ENCODE measurements at regions not wholly inside any gene's neighbourhood (a gene's known extent, or its start where the extent isn't known, plus 50 kb on each side); places are given as distances from the start of the nearest gene placed in this dataset.
"Not testable (repeated sequence)": the region's sequence is repeated elsewhere in the genome, so short reads cannot be mapped to it uniquely, and the experiment has no call there.

- Histone ChIP-seq H3K9me2 (ENCODE audit: low read depth, low read length) (no peaks in the 10 kb centered on the region), H2AFZ (ENCODE audit: low read length) (no peak overlapping the region), H3K4me1 (ENCODE audit: insufficient read depth, low read length, severe bottlenecking) (no peaks in the 10 kb centered on the region), H3K79me2 (ENCODE audit: insufficient read depth, low read length) (no peaks in the 10 kb centered on the region), H3K4me2 (ENCODE audit: low read length) (no peak overlapping the region), H3K36me3 (ENCODE audit: insufficient read depth, low read length) (no peaks in the 10 kb centered on the region), H3K4me3 (ENCODE audit: low read depth, low read length, poor library complexity, severe bottlenecking) (no peak overlapping the region), H3F3A (ENCODE audit: insufficient read depth, low read length) (no peaks in the 10 kb centered on the region), H3K9ac (ENCODE audit: low read length) (no peak overlapping the region), H3K27me3 (ENCODE audit: insufficient read depth, low read length) (no peaks in the 10 kb centered on the region), H3K27ac (ENCODE audit: low read depth, low read length, poor library complexity, severe bottlenecking) (no peak overlapping the region), H3K9me3 (ENCODE audit: low read length) (no peaks in the 10 kb centered on the region), H4K20me1 (ENCODE audit: insufficient read depth, low read length) (no peaks in the 10 kb centered on the region)
- TF ChIP-seq CTCF (IDR thresholded peaks at IDR 0.05; ENCODE audit: low read length) (peak; percentile 59), EZH2 (IDR thresholded peaks at IDR 0.05; ENCODE audit: borderline replicate concordance, low read length) (no peak)
Observed at GRCh38 chr2:83196225-83196624, 1262.9 kb downstream of the SUCLG1 start.

- H3K4me3 ChIP-seq (ENCODE audit: low read depth, low read length, poor library complexity, severe bottlenecking) = no peak overlapping the region
- no peaks in the 10 kb centered on the region for H3F3A ChIP-seq (ENCODE audit: insufficient read depth, low read length)
- no peaks in the 10 kb centered on the region for H3K9me3 ChIP-seq (ENCODE audit: low read length)
- no peaks in the 10 kb centered on the region for H4K20me1 ChIP-seq (ENCODE audit: insufficient read depth, low read length)
- no peaks in the 10 kb centered on the region for H3K36me3 ChIP-seq (ENCODE audit: insufficient read depth, low read length)
- no peak overlapping the region for H2AFZ ChIP-seq (ENCODE audit: low read length)
- H3K27ac ChIP-seq (ENCODE audit: low read depth, low read length, poor library complexity, severe bottlenecking) = no peak overlapping the region
- no peak overlapping the region for H3K4me2 ChIP-seq (ENCODE audit: low read length)
- H3K4me1 ChIP-seq (ENCODE audit: insufficient read depth, low read length, severe bottlenecking) = no peaks in the 10 kb centered on the region
- H3K9ac ChIP-seq (ENCODE audit: low read length) = no peak overlapping the region
- H3K79me2 ChIP-seq (ENCODE audit: insufficient read depth, low read length) = no peaks in the 10 kb centered on the region
- H3K9me2 ChIP-seq (ENCODE audit: low read depth, low read length) = no peaks in the 10 kb centered on the region
- no peak for TF ChIP-seq EZH2 (IDR thresholded peaks at IDR 0.05; ENCODE audit: borderline replicate concordance, low read length)
- no peak for TF ChIP-seq CTCF (IDR thresholded peaks at IDR 0.05; ENCODE audit: low read length)
- H3K27me3 ChIP-seq (ENCODE audit: insufficient read depth, low read length) = no peaks in the 10 kb centered on the region
Observed at GRCh38 chr2:83191316-83191715, 1267.8 kb downstream of the SUCLG1 start.

GRCh38 chr2:83186105-83186760 is 1272.8 kb downstream of the SUCLG1 start:
- H4K20me1 ChIP-seq (ENCODE audit: insufficient read depth, low read length) = no peaks in the 10 kb centered on the region
- no peaks in the 10 kb centered on the region for H3F3A ChIP-seq (ENCODE audit: insufficient read depth, low read length)
- no peaks in the 10 kb centered on the region for H3K4me1 ChIP-seq (ENCODE audit: insufficient read depth, low read length, severe bottlenecking)
- no peak overlapping the region for H3K27ac ChIP-seq (ENCODE audit: low read depth, low read length, poor library complexity, severe bottlenecking)
- TF ChIP-seq EZH2 (IDR thresholded peaks at IDR 0.05; ENCODE audit: borderline replicate concordance, low read length) = no peak
- TF ChIP-seq CTCF (IDR thresholded peaks at IDR 0.05; ENCODE audit: low read length) = no peak
- H3K9ac ChIP-seq (ENCODE audit: low read length) = no peak overlapping the region
- H3K36me3 ChIP-seq (ENCODE audit: insufficient read depth, low read length) = no peaks in the 10 kb centered on the region
- H3K4me2 ChIP-seq (ENCODE audit: low read length) = no peak overlapping the region
- no peak overlapping the region for H3K4me3 ChIP-seq (ENCODE audit: low read depth, low read length, poor library complexity, severe bottlenecking)
- no peaks in the 10 kb centered on the region for H3K9me2 ChIP-seq (ENCODE audit: low read depth, low read length)
- H3K79me2 ChIP-seq (ENCODE audit: insufficient read depth, low read length) = no peaks in the 10 kb centered on the region
- H3K9me3 ChIP-seq (ENCODE audit: low read length) = no peaks in the 10 kb centered on the region
- no peaks in the 10 kb centered on the region for H3K27me3 ChIP-seq (ENCODE audit: insufficient read depth, low read length)
- no peak overlapping the region for H2AFZ ChIP-seq (ENCODE audit: low read length)

- not testable (repeated sequence) for H2AFZ ChIP-seq (ENCODE audit: low read length); H3K4me2 ChIP-seq (ENCODE audit: low read length); H3K9me2 ChIP-seq (ENCODE audit: low read depth, low read length); H3K4me1 ChIP-seq (ENCODE audit: insufficient read depth, low read length, severe bottlenecking); H3K79me2 ChIP-seq (ENCODE audit: insufficient read depth, low read length); H3K36me3 ChIP-seq (ENCODE audit: insufficient read depth, low read length); H3K27me3 ChIP-seq (ENCODE audit: insufficient read depth, low read length); H4K20me1 ChIP-seq (ENCODE audit: insufficient read depth, low read length); H3F3A ChIP-seq (ENCODE audit: insufficient read depth, low read length); H3K9me3 ChIP-seq (ENCODE audit: low read length); H3K4me3 ChIP-seq (ENCODE audit: low read depth, low read length, poor library complexity, severe bottlenecking); H3K27ac ChIP-seq (ENCODE audit: low read depth, low read length, poor library complexity, severe bottlenecking); H3K9ac ChIP-seq (ENCODE audit: low read length)
Observed at GRCh38 chr2:83180862-83181530, 1278.1 kb downstream of the SUCLG1 start.
